Stimulated activated CD4-positive, alpha-beta T cell treated with anti-CD3 and anti-CD28 coated beads, TNF-alpha, amount 100 ng/mL, for 48 hours (primary cell): ENCODE measurements at regions not wholly inside any gene's neighbourhood (a gene's known extent, or its start where the extent isn't known, plus 50 kb on each side); places are given as distances from the start of the nearest gene placed in this dataset.

ENCODE experiments used
- DNase-seq, 3 donors: peaks; one replicate each; pipeline ENCODE4 v3.0.0-alpha.2; 2020; ENCODE audit warnings: low read depth in 3 of 3

DNA sequence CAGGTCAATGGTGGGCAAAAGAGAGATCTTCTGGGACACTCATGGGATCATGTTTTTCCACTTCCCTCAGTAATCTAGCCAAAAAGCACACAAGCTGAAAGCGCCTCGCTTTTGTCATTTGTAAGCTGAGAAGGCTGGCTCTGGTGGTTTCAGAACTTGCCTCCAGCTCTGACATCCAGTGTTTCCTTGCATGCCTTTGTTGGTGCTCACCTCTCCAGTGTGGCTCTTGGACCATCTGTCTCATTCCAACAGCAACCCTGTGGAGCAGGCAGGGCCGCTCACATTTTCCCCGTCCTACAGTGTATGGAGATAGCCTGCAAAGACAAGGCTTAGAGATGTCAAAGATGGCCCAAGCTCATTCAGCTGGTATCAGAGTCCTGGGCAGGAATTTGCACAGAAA lies 160.8 kb upstream of the KLF4 start:
- DNase-seq = no peak

DNA sequence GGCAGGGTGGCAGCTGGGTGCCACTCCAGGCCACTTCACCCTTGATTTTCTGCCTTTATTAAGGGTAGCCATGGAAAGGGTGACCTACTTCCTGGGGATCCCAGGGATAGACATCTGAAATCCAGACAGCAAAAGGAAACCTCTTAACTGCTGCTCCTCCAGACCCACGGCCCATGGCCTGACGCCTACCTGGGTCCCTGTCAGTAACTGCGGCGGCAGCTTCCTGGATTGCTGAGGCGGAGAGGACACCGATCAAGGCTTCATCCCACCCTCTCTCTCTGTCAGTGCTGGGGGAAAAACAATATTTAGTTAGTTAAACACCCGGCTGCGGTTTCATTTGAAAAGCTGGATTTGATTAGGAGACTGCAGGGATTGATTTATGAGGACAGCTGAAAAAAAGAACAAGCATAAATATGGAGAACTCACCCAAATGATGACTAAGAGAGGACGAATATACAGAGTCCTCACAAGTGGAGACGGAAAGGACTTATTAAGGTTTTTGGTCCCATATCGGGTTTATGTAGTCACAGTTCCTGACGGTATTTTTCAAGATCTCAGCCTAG lies 158.7 kb upstream of the KLF4 start:
- DNase-seq = no peak

DNA sequence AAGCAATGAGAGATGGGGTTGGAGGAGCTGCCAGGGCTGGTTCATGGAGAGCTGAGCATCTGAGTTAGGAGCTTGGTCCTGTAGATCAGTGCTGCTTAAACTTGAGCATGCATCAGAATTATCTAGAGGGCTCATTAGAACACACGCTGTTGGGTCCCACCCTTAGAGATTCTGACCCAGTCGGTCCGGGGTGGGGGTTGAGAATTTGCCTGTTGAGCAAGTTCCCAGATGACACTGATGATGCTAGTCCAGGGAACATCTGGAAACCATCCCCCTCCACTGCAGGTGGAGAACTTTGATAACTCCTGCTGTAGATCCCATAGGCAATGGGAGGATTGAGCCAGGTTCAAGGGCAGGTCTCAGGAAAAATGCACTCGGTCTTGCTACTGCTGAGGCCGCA lies 158.0 kb upstream of the KLF4 start:
- no peak for DNase-seq

DNA sequence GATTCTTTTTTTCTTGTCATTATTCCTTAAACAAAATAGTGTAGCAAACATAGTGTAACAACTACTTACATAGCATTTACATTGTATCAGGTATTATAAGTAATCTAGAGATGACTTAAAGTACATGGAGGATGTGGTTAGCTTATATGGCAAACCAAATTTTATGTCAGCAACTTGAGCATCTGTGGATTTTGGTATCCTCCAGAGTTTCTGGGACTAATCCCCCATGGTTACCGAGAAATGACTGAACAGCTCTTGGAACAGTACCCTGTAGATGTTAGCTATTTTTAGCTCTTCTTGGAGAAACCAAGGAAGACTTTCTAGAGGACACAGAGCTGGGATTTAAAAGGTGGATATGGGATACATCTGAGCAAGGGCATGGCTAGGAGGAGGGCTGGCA lies 157.6 kb upstream of the KLF4 start:
- DNase-seq = no peak

DNA sequence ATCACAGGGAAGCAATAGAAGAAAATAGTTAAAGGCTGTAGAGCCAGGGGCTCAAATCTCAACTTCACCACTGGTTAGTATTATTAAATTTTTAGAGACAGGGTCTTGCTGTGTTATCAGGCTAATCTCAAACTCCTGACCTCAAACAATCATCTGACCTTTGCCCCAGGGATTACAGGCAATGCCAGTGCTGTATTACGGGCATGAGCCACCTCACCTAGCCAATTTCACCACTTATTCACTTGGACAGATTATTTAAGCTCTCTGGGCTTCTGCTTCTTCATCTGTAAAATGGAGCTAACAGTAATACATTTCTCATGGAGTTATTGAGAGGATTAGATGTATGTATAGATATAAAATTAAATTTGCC lies 155.9 kb upstream of the KLF4 start:
- DNase-seq = no peak

DNA sequence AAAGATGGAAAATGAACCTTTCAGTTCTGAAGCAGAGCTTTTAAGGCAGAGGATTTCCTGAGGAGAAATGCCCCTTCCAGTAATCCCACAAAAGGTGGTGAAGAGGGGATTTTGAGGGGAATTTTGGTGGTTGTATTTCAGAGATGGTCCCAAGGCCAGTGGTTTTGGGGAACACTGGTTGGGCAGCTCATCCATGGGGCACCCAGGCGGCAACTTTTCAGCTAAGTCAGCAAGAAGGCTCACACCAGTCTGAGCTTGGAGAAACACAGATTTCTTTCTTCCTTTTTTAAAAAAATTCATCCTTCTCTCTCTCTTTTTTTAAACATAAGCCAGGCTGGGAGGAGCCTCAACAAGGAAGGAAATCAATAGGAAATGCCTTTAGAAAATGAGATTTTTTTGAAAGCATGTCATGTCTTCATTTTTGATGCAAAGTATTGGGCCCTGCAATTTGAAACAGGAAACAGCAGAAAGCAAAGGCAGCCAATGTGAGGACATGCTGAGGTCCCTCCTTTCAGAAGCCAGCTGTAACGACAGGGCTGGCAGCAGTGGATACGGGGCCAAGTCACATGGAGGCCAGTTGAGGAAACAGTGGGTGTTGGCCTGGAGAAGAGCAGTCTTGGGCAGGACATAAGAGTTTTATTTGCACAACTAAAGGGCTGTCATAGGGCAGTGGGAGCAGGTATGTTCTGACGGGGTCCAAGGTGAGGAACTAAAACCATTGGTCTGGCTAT lies 155.3 kb upstream of the KLF4 start:
- DNase-seq = no peak

DNA sequence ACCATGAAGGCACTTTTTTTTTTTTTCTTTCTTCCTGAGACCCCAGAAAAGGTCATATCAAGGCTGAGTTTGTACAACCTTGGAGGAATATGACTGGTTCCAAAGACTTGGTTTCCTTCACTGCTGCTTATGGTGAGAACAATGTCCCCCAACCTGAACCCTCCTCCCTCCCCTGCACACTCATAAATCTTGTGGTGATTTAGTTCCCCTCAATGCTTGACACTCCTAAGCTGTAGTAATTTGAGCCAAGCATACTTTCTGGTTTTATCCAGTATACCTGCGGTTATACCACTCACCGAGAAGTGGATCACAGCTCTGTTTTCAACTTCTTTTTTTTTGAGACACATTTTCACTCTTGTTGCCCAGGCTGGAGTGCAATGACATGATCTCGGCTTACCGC lies 149.9 kb upstream of the KLF4 start:
- DNase-seq = no peak

DNA sequence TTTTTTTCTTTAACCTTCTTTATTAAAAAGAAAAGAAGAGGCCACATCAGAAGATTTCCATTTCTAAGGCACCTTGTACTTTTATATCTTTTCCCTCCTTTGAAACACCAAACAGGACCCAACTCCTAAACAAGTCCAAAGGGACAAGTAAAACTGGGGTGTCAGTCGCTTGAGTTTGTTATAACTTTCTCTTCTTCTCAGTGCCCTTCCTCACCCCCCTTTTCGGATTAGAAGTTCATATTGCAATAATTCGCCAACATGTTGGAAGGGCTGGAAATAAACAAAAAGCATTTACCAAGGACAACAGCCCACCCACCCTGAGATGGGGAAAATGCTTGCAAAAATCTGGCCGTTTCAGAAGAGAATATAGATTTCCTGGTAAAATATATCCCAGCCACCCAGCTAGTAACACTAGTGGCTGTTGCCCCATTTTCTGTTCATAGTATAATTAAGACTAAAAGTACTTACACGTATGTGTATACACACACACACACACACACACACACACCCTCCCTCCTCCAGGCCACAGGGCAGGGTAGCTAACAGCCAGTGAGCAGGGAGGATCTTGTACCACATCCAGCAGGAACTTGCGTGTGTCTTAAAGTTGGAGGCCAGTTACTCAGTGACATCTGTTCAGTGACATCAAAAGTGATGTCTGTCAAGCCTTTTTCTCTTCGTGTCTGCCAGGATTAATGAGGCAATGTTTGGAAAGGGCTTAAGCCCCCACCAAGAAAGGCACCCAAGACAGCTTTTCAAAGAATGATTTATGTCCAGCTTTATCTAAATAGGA lies 149.1 kb upstream of the KLF4 start:
- DNase-seq = no peak

DNA sequence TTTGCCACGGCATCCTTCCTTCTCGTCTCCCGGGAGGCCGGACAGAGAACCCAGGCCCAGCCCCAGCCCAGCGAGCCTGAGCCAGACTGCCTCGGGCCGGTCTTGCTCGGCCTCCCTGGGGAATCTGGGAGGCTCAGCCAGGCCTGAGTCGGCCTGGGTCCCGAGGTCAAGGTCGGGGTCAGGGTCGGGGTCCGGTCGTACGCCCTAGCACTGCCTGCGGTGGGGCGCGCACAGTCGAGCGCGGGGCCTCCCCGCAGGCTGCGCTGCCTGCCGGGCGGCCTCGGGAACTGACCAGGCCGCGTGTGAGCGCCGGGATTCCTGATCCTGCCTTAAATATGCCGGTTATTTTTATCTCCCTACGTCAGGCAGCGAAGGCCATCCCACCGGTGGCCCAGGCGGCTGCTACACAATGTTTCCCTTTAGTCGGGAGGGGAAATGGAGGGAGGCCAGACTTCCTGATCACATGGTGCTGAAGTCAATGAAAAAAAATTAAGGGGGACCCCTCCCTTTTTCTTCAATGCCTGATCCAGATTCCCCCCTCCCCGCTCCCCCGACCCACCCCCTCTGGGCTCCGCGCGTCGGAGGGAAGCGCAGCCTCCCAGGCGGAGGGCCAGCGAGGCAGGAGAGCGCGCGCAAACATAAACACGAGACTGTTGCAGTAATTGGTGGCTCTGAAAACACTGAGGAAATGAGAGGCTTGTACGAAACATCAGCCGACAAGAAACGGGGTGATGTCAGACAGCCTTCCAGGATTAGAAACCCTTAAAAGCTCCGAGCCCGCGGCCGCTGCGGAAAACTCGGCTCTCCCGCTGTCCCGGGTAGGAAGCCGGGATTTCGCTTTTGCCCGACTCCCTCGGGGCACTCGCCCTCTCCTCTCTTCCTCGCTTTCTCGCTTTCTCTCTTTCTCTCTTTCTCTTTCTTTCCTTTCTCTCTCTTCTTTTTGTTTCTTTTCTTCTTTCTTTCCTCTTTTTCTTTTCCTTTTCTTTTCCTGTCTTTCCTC lies 148.2 kb upstream of the KLF4 start:
- no peak for DNase-seq

DNA sequence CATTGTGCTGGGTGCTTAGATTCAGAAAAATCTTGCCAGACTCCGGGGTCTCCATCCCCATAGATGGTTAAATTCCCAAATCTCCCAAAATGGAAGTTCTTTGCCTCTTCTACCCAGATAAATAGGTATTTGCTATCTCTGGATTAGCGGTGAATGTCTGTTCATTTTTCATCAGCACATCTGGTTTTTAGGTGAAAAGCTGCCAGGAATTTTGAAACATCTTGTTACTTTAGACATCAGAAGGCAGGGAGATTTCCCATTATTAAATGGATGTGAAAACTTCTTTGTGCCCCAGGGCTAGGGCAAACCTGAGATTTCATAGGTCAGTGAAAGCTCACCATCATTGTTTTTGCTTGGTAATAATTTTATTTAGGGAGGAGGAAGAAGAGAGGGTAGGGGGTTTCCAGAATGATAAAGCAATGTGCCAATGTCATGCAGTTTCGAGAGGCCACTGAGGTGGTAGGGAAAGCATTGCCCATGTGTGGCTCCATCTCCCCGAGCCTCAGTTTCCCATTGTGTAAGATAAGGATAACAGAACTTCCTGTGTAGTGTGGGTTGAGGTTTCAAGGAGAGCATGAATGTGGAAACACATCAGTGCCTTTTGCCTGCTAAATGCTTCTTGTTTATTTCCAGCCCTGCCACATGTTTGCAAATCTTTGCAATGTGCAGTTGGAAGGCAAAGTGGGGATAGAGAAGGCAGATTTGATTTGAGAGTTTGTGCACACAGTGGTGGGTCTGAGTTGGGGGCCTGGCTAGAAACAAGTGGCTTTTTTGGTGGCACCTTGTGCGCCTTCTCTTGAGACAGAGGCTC lies 147.2 kb upstream of the KLF4 start:
- no peak for DNase-seq

DNA sequence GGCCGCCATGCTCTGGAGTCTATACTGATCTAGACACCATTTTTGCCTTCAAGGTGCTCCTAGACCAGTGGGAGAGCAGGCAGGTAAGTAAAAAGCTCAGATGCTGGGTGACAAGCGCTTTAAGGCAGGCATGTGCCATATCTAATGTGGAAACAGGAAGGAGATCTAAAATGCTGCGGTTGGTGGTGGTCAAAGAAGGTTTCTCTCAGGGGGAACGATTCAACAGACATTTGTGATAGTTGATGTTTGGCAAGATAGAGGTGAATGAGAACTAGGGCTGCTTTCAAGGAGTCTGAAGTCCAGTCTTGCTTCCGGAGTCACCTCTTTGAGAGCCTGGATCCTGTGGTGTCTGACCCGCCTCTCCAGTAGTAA lies 146.2 kb upstream of the KLF4 start:
- DNase-seq = no peak

DNA sequence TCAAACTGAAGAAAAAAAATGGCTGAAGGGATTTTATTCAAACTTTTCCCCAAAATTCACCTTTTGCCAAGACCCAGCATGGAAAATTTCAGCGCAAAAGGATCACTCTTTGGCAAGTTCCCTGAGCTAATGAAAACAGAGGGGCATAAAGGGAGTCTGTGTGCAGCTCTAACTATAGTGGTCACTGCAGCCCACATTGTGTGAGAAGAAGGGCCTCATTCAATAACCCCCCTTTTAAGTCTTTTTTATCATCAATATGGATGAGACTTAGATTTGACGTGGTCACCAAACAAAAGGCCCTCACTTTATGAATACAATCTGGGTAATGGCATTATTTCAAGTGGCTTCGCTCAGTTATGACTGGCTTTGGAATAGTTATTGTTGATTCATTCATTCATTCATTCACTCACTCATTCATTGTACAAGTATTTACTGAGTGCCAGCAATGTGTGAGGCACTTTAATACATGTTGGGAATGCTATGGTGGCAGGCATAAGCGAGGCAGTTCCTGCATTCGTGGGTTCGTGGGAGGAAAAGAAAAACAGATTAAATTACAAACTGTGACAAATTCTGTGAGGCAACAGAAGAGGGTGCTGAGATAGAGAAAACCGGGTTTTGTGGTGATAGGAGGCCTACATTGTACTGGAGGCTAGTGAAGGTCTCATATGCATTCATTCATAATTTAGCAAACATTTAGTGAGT lies 145.7 kb upstream of the KLF4 start:
- DNase-seq = no peak

DNA sequence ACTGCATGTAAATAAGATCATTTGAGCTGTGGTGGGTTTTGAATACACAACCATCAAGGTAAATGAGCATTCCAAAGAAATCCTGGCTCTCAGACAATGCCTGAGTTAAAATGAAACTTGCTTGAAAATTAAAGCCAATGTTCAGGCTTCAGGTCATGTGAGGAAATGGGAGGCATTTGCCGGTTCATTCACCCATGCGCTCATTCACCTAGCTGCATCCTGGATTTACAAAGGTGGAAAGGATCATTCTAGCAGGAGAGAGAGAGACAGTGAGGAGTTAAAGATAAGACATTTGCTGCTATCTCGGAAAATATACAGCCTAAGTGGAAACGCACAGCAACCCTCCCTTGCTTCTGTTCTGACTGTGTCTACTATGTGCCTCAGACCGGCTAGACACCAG lies 143.8 kb upstream of the KLF4 start:
- DNase-seq = no peak

DNA sequence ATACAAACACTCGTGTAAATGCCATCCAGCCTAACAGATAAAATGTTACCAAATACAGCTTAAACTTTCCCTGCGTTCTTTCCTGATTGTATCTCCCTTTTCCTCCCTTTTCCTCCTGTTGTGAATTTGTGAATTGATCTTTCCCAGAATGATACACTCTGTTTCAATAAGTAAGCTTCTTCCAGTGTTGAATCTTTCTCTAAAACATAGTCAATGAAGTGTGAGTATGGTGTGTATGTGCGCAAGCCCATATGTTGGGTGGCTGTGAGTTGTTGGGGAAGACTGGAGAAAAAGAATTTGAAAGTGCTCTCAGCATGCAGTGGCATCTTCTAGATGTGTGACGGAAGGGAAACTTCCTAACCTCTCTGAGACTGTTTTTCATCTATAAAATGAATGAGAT lies 143.1 kb upstream of the KLF4 start:
- DNase-seq = no peak

DNA sequence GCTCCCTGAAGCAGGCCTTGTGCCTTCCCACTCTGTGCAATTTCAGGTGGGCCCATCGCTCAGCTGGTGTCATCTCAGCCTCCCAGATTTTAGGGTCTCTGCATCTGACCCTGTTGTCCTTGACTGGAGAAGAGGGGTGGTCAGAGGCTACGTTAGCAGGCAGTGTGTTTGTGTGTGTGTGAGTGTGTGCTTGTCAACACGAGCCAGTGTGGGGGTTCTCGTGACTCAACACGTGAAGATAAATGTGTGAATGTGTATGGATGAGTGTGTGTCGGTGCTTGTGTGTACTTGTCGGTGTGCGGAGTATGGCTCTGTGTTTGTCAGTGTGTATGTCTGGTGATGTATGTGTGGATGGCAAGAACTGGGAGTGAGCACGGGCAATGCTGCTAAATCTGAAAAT lies 142.6 kb upstream of the KLF4 start:
- no peak for DNase-seq

DNA sequence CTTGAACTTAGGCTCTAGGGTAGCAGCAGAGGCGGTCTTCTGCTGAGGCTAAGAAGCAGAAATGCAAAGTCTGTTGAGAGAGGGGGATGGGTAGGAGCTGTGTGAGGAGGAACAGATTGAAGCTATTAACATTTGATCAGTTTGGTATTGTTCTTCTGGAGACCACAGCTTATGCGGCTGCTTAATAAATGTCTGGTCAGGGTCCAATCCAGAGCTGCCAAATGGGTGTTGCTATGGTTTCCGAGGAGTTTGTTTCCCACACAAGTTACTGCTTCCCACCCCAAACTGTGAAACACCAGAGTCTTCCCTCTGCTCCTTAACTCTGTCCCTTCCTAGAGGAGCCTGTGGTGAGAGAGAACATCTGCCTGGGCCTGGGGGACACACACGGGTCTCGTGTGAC lies 142.2 kb upstream of the KLF4 start:
- DNase-seq = no peak

DNA sequence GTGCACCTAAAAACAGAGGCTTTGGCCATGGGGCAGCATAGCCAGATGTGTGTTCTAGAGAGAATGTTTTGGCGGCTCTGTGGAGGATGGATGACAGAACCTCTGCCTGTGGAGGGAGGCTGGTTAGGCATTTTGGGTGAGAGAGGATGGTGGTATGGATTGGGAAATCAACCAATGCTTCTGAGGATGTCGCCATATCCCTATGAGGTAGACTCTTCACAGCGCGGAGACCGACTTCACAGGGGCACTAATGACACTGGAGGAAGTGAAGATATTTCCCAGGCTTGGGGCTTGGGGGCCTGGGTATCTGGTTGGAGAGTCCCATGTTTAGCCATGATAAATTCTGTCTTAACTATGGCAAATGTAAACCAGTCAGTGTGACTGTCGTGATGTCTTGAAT lies 140.6 kb upstream of the KLF4 start:
- no peak for DNase-seq

DNA sequence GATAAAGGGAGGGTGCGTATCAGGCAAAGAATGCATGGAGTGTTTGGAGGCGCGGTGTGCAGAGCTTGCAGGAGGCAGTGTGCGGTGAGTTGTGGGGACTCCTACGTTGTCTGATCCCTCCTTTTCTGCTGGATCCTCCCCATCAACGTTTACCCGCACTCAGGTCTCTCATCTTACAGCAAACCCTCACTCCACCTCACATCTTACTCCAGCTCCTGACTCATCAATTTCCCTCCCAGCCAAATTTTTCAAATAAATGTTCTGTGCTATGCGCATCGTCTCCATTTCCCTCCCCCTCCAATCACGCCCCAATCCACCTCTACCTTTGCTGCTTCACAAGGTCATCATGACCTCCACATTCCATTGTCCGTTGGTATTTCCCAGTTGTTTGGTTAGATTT lies 138.9 kb upstream of the KLF4 start:
- DNase-seq = no peak

DNA sequence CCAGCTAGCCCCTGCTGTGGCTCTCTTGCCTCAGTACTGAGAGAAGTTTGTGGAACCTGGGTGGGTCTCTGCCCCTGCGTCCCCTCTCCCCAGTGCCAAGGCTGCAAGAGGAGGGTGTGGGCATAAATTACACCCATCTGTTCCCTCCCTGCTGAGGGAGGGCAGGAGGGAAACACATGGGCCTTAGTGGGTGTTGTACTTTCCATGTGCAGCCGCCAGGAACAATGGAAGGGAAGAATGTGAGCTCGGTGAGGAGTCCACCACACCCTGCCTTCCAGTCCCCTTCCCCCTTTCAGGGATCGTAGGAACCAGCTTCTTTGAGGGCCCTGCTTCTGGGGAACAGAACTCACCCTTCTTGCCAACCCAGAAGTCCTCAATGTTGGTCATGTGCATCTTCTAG lies 138.2 kb upstream of the KLF4 start:
- no peak for DNase-seq

DNA sequence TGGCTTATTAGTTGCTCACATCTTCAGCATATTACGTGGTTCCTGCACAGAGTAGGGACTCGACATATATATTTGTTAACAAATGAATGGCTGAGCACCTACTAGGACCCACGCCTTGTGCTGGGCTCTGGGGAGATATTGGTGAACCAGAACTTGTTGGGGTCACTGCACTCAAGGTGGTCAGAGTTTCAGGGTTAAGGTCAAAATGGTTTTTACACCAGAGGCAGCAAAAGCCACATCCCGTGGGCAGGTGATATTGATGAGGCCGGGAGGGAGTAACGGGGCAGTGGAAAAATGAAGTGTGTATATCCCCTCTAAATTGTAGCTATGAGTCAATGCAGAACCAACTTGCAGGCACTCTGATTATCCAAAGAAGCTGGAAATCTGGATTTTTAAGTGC lies 136.5 kb upstream of the KLF4 start:
- DNase-seq = no peak
